Testis (tissue), 2 donors: ENCODE measurements at regions not wholly inside any gene's neighbourhood (a gene's known extent, or its start where the extent isn't known, plus 50 kb on each side); places are given as distances from the start of the nearest gene placed in this dataset.

Experiments
- CTCF ChIP-seq, 3 experiments: fragments of 450-650 bp in 2 of 3; fragments of 200-600 bp in 1 of 3; sonication (generic) in 1 of 3; IDR thresholded peaks; one replicate each; pipeline ENCODE4 v1.5.1; 2016 to 2019; ENCODE audit warnings: antibody characterized with exemption in 3 of 3, mild to moderate bottlenecking in 2 of 3, moderate library complexity in 1 of 3
- POLR2A ChIP-seq: fragments of 450-650 bp; IDR thresholded peaks from one replicate; pipeline ENCODE4 v1.6.1; 2017; ENCODE audit warnings: antibody characterized with exemption, mild to moderate bottlenecking, moderate library complexity

GRCh38 chr4:11487139-11487538, 58.4 kb upstream of the HS3ST1 start:
- TF ChIP-seq CTCF (IDR thresholded peaks at IDR 0.05) = no peak
- TF ChIP-seq POLR2A = no peak
